SK-N-SH treated with all-trans-retinoic acid at 6 μM for 48 hours (cell line): ENCODE measurements at regions not wholly inside any gene's neighbourhood (a gene's known extent, or its start where the extent isn't known, plus 50 kb on each side); places are given as distances from the start of the nearest gene placed in this dataset.
A peak's percentile ranks its signal among the peaks of the same experiment; 100 is the strongest.

Experiments used
- ATAC-seq: fragments of 200-7000 bp; cut with Tn5 transposase; 3 replicates; pipeline ENCODE4 v1.9.1; 2020; ENCODE audit warnings: mild to moderate bottlenecking, moderate library complexity
- BACH2 ChIP-seq: fragments of 250-450 bp; sonication (Bioruptor Pico); IDR thresholded peaks from 2 replicates; pipeline ENCODE4 v1.9.0; 2021; ENCODE audit warnings: mild to moderate bottlenecking, borderline replicate concordance
- CSDC2 ChIP-seq: fragments of 250-450 bp; sonication (Bioruptor Pico); IDR thresholded peaks from 2 replicates; pipeline ENCODE4 v1.5.0; 2020; ENCODE audit warnings: mild to moderate bottlenecking, moderate library complexity
- ESRRG ChIP-seq: fragments of 250-450 bp; sonication (Bioruptor Pico); IDR thresholded peaks from 2 replicates; pipeline ENCODE4 v1.6.1; 2021; ENCODE audit warnings: mild to moderate bottlenecking
- GLIS3 ChIP-seq: fragments of 250-450 bp; sonication (Bioruptor Pico); IDR thresholded peaks from 2 replicates; pipeline ENCODE4 v1.5.0; 2020; ENCODE audit warnings: mild to moderate bottlenecking, moderate library complexity
- ISL1 ChIP-seq: fragments of 250-450 bp; sonication (Bioruptor Pico); IDR thresholded peaks from 2 replicates; pipeline ENCODE4 v2.1.2; 2022; ENCODE audit warnings: mild to moderate bottlenecking, moderate library complexity
- OSR1 ChIP-seq: fragments of 250-450 bp; sonication (Bioruptor Pico); IDR thresholded peaks from 2 replicates; pipeline ENCODE4 v1.8.0; 2022; ENCODE audit warnings: moderate library complexity, mild to moderate bottlenecking, inconsistent platforms
- PPARA ChIP-seq: fragments of 250-450 bp; sonication (Bioruptor Pico); IDR thresholded peaks from 2 replicates; pipeline ENCODE4 v1.5.0; 2020; ENCODE audit warnings: mild to moderate bottlenecking, borderline replicate concordance
- RARB ChIP-seq: fragments of 250-450 bp; sonication (Bioruptor Pico); IDR thresholded peaks from 2 replicates; pipeline ENCODE4 v1.8.0; 2021; ENCODE audit warnings: mild to moderate bottlenecking, moderate library complexity
- SNAI2 ChIP-seq: fragments of 250-450 bp; sonication (Bioruptor Pico); IDR thresholded peaks from 2 replicates; pipeline ENCODE4 v1.5.0; 2020; ENCODE audit warnings: mild to moderate bottlenecking, moderate library complexity
- TCF4 ChIP-seq: fragments of 250-450 bp; sonication (Bioruptor Pico); IDR thresholded peaks from 2 replicates; pipeline ENCODE4 v1.8.0; 2021; ENCODE audit warnings: mild to moderate bottlenecking, moderate library complexity, borderline replicate concordance
- TOX ChIP-seq: fragments of 250-450 bp; sonication (Bioruptor Pico); IDR thresholded peaks from 2 replicates; pipeline ENCODE4 v1.8.0; 2021; ENCODE audit warnings: mild to moderate bottlenecking, moderate library complexity, borderline replicate concordance
- ZC3H10 ChIP-seq: fragments of 250-450 bp; sonication (Bioruptor Pico); IDR thresholded peaks from 2 replicates; pipeline ENCODE4 v1.5.1; 2021; ENCODE audit warnings: mild to moderate bottlenecking, moderate library complexity
- ZFP3 ChIP-seq: fragments of 250-450 bp; sonication (Bioruptor Pico); IDR thresholded peaks from 2 replicates; pipeline ENCODE4 v1.5.0; 2020; ENCODE audit warnings: mild to moderate bottlenecking, moderate library complexity
- ZFP30 ChIP-seq: fragments of 450-650 bp; formaldehyde crosslinking; IDR thresholded peaks from 2 replicates; pipeline ENCODE4 v1.5.0; 2022; ENCODE audit warnings: mild to moderate bottlenecking, moderate library complexity
- ZNF565 ChIP-seq: fragments of 450-650 bp; formaldehyde crosslinking; conservative IDR thresholded peaks from 2 replicates; pipeline ENCODE4 v1.5.0; 2020; ENCODE audit warnings: low read depth, mild to moderate bottlenecking, moderate library complexity
- ZNF70 ChIP-seq: fragments of 450-650 bp; formaldehyde crosslinking; IDR thresholded peaks from 2 replicates; pipeline ENCODE4 v1.5.0; 2020; ENCODE audit warnings: mild to moderate bottlenecking, moderate library complexity
- ZNF8 ChIP-seq: fragments of 450-650 bp; formaldehyde crosslinking; IDR thresholded peaks from 2 replicates; pipeline ENCODE4 v1.5.0; 2020; ENCODE audit warnings: mild to moderate bottlenecking, moderate library complexity
- TF ChIP-seq, protein P1 (sequence below): fragments of 250-450 bp; sonication (Bioruptor Pico); IDR thresholded peaks from 2 replicates; pipeline ENCODE4 v1.5.1; 2021; ENCODE audit warnings: mild to moderate bottlenecking, moderate library complexity
- TF ChIP-seq, protein P2 (sequence below): fragments of 250-450 bp; sonication (Bioruptor Pico); IDR thresholded peaks from 2 replicates; pipeline ENCODE4 v1.5.1; 2020; ENCODE audit warnings: low read depth, mild to moderate bottlenecking, moderate library complexity
- TF ChIP-seq, protein P3 (sequence below): fragments of 250-450 bp; sonication (Bioruptor Pico); IDR thresholded peaks from 2 replicates; pipeline ENCODE4 v1.8.0; 2021; ENCODE audit warnings: low read depth, mild to moderate bottlenecking, moderate library complexity, borderline replicate concordance
- TF ChIP-seq, protein P4 (sequence below): fragments of 250-450 bp; sonication (Bioruptor Pico); IDR thresholded peaks from 2 replicates; pipeline ENCODE4 v1.5.0; 2020; ENCODE audit warnings: mild to moderate bottlenecking, moderate library complexity

DNA sequence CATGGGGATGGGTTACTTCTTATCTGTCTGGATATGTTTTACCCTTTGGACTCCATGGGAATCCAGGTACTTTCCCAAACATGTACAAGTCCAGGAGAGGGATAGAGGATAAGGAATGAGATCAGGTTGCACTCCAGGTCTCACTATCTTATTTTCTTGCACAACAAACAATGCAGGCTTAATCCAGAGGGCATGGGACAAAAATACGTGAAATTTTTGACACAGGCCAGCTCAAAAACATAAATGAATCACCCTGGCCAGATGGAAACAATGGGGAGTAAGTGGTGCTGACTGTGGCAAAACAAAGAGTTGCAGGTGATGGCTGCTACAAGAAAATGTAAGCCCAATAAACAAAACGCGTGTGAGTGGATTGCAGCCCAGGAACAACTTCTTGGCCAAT lies 69.4 kb upstream of the GAS1 start:
- ATAC-seq: no peak
- TF ChIP-seq ISL1 (no peak), ESRRG (no peak), BACH2 (CRISPR knock-in tag) (no peak), RARB (CRISPR knock-in tag) (no peak), ZFP30 (no peak), TOX (no peak), ZNF8 (CRISPR knock-in tag) (no peak), ZNF70 (CRISPR knock-in tag) (no peak), GLIS3 (CRISPR knock-in tag) (no peak), ZFP3 (CRISPR knock-in tag) (no peak), CSDC2 (CRISPR knock-in tag) (no peak), PPARA (no peak), SNAI2 (CRISPR knock-in tag) (no peak), OSR1 (CRISPR knock-in tag) (no peak), ZC3H10 (CRISPR knock-in tag) (no peak)
- TF ChIP-seq, protein P1, sequence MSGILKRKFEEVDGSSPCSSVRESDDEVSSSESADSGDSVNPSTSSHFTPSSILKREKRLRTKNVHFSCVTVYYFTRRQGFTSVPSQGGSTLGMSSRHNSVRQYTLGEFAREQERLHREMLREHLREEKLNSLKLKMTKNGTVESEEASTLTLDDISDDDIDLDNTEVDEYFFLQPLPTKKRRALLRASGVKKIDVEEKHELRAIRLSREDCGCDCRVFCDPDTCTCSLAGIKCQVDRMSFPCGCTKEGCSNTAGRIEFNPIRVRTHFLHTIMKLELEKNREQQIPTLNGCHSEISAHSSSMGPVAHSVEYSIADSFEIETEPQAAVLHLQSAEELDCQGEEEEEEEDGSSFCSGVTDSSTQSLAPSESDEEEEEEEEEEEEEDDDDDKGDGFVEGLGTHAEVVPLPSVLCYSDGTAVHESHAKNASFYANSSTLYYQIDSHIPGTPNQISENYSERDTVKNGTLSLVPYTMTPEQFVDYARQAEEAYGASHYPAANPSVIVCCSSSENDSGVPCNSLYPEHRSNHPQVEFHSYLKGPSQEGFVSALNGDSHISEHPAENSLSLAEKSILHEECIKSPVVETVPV (CRISPR knock-in tag): no peak
- TF ChIP-seq, protein P2, sequence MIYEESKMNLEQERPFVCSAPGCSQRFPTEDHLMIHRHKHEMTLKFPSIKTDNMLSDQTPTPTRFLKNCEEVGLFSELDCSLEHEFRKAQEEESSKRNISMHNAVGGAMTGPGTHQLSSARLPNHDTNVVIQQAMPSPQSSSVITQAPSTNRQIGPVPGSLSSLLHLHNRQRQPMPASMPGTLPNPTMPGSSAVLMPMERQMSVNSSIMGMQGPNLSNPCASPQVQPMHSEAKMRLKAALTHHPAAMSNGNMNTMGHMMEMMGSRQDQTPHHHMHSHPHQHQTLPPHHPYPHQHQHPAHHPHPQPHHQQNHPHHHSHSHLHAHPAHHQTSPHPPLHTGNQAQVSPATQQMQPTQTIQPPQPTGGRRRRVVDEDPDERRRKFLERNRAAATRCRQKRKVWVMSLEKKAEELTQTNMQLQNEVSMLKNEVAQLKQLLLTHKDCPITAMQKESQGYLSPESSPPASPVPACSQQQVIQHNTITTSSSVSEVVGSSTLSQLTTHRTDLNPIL (CRISPR knock-in tag): no peak
- TF ChIP-seq, protein P3, sequence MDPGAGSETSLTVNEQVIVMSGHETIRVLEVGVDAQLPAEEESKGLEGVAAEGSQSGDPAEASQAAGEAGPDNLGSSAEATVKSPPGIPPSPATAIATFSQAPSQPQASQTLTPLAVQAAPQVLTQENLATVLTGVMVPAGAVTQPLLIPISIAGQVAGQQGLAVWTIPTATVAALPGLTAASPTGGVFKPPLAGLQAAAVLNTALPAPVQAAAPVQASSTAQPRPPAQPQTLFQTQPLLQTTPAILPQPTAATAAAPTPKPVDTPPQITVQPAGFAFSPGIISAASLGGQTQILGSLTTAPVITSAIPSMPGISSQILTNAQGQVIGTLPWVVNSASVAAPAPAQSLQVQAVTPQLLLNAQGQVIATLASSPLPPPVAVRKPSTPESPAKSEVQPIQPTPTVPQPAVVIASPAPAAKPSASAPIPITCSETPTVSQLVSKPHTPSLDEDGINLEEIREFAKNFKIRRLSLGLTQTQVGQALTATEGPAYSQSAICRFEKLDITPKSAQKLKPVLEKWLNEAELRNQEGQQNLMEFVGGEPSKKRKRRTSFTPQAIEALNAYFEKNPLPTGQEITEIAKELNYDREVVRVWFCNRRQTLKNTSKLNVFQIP (CRISPR knock-in tag): no peak
- TF ChIP-seq, protein P4, sequence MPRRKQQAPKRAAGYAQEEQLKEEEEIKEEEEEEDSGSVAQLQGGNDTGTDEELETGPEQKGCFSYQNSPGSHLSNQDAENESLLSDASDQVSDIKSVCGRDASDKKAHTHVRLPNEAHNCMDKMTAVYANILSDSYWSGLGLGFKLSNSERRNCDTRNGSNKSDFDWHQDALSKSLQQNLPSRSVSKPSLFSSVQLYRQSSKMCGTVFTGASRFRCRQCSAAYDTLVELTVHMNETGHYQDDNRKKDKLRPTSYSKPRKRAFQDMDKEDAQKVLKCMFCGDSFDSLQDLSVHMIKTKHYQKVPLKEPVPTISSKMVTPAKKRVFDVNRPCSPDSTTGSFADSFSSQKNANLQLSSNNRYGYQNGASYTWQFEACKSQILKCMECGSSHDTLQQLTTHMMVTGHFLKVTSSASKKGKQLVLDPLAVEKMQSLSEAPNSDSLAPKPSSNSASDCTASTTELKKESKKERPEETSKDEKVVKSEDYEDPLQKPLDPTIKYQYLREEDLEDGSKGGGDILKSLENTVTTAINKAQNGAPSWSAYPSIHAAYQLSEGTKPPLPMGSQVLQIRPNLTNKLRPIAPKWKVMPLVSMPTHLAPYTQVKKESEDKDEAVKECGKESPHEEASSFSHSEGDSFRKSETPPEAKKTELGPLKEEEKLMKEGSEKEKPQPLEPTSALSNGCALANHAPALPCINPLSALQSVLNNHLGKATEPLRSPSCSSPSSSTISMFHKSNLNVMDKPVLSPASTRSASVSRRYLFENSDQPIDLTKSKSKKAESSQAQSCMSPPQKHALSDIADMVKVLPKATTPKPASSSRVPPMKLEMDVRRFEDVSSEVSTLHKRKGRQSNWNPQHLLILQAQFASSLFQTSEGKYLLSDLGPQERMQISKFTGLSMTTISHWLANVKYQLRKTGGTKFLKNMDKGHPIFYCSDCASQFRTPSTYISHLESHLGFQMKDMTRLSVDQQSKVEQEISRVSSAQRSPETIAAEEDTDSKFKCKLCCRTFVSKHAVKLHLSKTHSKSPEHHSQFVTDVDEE (CRISPR knock-in tag): no peak

DNA sequence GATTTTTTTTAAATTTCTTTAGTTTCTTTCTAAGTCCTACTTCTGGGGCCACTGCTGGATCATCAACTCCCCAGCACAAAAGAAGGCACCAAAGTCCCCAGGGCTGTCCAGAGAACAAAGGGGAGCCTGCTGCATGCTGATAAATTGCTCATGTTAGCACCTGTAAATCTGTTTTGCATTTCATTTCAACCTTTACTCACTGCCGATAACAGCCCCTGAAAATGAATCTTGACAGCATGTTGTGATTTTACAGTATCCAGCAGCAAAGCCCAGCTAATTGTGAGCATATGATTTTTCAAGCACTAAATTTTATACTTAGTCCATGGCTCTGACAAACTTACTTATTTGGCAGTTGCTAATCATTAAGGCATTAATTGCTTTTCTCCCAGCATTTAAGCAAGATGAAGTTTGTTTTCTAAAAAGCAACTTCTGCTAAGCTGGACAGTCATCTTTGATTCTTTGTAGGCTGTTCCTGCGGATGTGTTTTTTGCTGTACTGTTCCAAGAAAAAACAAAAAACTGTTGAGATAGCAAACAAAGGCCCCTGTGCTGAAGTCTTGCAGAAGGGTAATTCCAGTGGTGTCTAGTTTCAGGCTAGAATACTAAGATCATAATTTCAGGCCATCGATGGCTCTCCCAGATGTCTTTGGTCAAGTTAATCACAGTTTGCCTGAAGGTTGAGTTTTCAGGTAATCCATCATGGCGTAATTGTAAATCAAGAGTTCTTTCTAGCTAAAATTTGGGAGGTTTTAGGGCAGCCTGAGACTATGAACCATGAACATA lies 73.1 kb upstream of the GAS1 start:
- peak; percentile 58 for ATAC-seq
- TF ChIP-seq ZNF565: no peak
- no peak for TF ChIP-seq OSR1 (CRISPR knock-in tag)

DNA sequence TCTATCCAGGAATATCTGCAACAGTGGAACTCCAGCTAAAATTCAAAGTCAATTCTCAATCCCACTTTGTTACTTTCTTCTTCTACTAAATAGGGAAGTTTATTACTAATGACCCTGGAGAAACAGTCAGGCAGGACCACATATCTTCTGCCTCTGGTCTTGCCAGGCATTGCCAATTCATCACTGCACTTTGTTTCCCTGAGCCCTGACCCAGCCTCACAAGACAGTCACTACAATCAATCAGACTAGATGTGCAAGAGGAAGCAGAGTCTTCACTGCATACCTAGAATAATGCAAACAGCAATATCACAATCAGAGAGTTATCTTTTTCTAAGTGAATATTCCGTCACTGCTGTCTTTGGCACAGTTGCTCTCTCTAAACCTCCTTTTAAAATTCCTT lies 74.9 kb upstream of the GAS1 start:
- no peak for ATAC-seq
- TF ChIP-seq PPARA (no peak), ESRRG (no peak), ZNF8 (CRISPR knock-in tag) (no peak), BACH2 (CRISPR knock-in tag) (no peak), TOX (no peak), GLIS3 (CRISPR knock-in tag) (no peak), ZNF70 (CRISPR knock-in tag) (no peak), TCF4 (CRISPR knock-in tag) (no peak), ISL1 (no peak), ZNF565 (no peak), SNAI2 (CRISPR knock-in tag) (no peak), RARB (CRISPR knock-in tag) (no peak), CSDC2 (CRISPR knock-in tag) (no peak), OSR1 (CRISPR knock-in tag) (no peak)
- TF ChIP-seq, protein P3 (CRISPR knock-in tag): no peak
- TF ChIP-seq, protein P2 (CRISPR knock-in tag): no peak
- TF ChIP-seq, protein P4 (CRISPR knock-in tag): no peak
